ENCODE measurements at regions not wholly inside any gene's neighbourhood (a gene's known extent, or its start where the extent isn't known, plus 50 kb on each side); places are given as distances from the start of the nearest gene placed in this dataset.

- no peak for TF ChIP-seq CTCF (IDR thresholded peaks at IDR 0.05; ENCODE audit: low read depth, low read length)
- DNase-seq (ENCODE audit: extremely low read depth, low read depth) = no peak
Observed at GRCh38 chr9:102049586-102050246, 311.3 kb upstream of the GRIN3A start.

GRCh38 chr9:102047549-102047948 is 309.1 kb upstream of the GRIN3A start:
- no peak for DNase-seq (ENCODE audit: extremely low read depth, low read depth)
- TF ChIP-seq CTCF (IDR thresholded peaks at IDR 0.05; ENCODE audit: low read depth, low read length) = no peak

GRCh38 chr9:102044133-102044532 is 305.7 kb upstream of the GRIN3A start:
- DNase-seq (ENCODE audit: extremely low read depth, low read depth) = no peak
- TF ChIP-seq CTCF (IDR thresholded peaks at IDR 0.05; ENCODE audit: low read depth, low read length) = no peak

- TF ChIP-seq CTCF (IDR thresholded peaks at IDR 0.05; ENCODE audit: low read depth, low read length) = no peak
- DNase-seq (ENCODE audit: extremely low read depth, low read depth) = no peak
Observed at GRCh38 chr9:102038006-102038405, 299.6 kb upstream of the GRIN3A start.

GRCh38 chr9:102035929-102036328 is 297.5 kb upstream of the GRIN3A start:
- TF ChIP-seq CTCF (IDR thresholded peaks at IDR 0.05; ENCODE audit: low read depth, low read length) = no peak
- DNase-seq (ENCODE audit: extremely low read depth, low read depth) = no peak

- TF ChIP-seq CTCF (IDR thresholded peaks at IDR 0.05; ENCODE audit: low read depth, low read length) = no peak
- no peak for DNase-seq (ENCODE audit: extremely low read depth, low read depth)
Observed at GRCh38 chr9:102032614-102033013, 294.2 kb upstream of the GRIN3A start.

GRCh38 chr9:102000956-102001355 is 262.5 kb upstream of the GRIN3A start:
- TF ChIP-seq CTCF (IDR thresholded peaks at IDR 0.05; ENCODE audit: low read depth, low read length) = no peak
- no peak for DNase-seq (ENCODE audit: extremely low read depth, low read depth)
